Left ventricle myocardium inferior (tissue), 1 donor: ENCODE measurements at regions not wholly inside any gene's neighbourhood (a gene's known extent, or its start where the extent isn't known, plus 50 kb on each side); places are given as distances from the start of the nearest gene placed in this dataset.

Source experiments
- DNase-seq: peaks from one replicate; pipeline ENCODE4 v3.0.0-alpha.2; 2020
- H3K27ac ChIP-seq: fragments of 200-600 bp; replicated peaks from 2 replicates; pipeline ENCODE4 v1.8.0; 2021
- H3K27me3 ChIP-seq: fragments of 200-600 bp; 2 replicates; pipeline ENCODE4 v1.8.0; 2021; ENCODE audit warnings: low read depth
- H3K36me3 ChIP-seq: fragments of 200-600 bp; 2 replicates; pipeline ENCODE4 v1.8.0; 2021
- H3K4me1 ChIP-seq: fragments of 200-600 bp; 2 replicates; pipeline ENCODE4 v1.8.0; 2021
- H3K4me3 ChIP-seq: fragments of 200-600 bp; 2 replicates; pipeline ENCODE4 v1.8.0; 2021; ENCODE audit warnings: mild to moderate bottlenecking, moderate library complexity
- H3K9me3 ChIP-seq: fragments of 200-600 bp; replicated peaks from 2 replicates; pipeline ENCODE4 v1.8.0; 2021
- intact Hi-C: fragments of 100-400 bp; cut with micrococcal nuclease; formaldehyde crosslinking; loops from one replicate; pipeline ENCODE4 v1.11.0; 2022
- TF ChIP-seq, protein P1 (sequence below): fragments of 200-600 bp; IDR thresholded peaks from 2 replicates; pipeline ENCODE4 v1.8.0; 2021; ENCODE audit warnings: antibody characterized with exemption, mild to moderate bottlenecking, borderline replicate concordance
- donor health status: DM: no; HTN: yes; CAD: no; lungs with severe emphysema.

DNA sequence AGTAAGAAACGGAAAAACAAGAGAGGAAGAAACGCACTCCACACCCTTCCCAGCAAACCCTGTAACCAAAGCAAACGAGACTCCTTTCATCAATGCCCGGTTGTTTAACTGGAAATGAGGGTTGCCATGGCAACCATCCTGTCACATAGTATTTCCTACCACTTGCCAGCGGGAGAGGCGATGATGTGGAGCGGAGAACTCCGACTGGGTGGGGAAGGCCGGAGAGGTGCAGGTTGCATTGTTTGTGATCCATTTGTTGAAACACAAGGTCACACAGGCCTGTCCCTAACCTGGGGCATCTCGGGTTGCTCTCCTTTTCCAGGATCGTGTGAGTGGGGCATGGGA lies 609.9 kb downstream of the BUD13 start:
- H3K4me1 ChIP-seq: peaks cover 3% of the 10 kb centered on the region
- H3K27me3 ChIP-seq: peaks cover 48% of the 10 kb centered on the region
- TF ChIP-seq, protein P1, sequence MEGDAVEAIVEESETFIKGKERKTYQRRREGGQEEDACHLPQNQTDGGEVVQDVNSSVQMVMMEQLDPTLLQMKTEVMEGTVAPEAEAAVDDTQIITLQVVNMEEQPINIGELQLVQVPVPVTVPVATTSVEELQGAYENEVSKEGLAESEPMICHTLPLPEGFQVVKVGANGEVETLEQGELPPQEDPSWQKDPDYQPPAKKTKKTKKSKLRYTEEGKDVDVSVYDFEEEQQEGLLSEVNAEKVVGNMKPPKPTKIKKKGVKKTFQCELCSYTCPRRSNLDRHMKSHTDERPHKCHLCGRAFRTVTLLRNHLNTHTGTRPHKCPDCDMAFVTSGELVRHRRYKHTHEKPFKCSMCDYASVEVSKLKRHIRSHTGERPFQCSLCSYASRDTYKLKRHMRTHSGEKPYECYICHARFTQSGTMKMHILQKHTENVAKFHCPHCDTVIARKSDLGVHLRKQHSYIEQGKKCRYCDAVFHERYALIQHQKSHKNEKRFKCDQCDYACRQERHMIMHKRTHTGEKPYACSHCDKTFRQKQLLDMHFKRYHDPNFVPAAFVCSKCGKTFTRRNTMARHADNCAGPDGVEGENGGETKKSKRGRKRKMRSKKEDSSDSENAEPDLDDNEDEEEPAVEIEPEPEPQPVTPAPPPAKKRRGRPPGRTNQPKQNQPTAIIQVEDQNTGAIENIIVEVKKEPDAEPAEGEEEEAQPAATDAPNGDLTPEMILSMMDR: no peak
- H3K36me3 ChIP-seq: no peaks in the 10 kb centered on the region
- no peaks in the 10 kb centered on the region for H3K9me3 ChIP-seq
- H3K27ac ChIP-seq: no peak overlapping the region
- no peak for DNase-seq
- intact Hi-C loops: no loop called here
- no peak overlapping the region for H3K4me3 ChIP-seq

DNA sequence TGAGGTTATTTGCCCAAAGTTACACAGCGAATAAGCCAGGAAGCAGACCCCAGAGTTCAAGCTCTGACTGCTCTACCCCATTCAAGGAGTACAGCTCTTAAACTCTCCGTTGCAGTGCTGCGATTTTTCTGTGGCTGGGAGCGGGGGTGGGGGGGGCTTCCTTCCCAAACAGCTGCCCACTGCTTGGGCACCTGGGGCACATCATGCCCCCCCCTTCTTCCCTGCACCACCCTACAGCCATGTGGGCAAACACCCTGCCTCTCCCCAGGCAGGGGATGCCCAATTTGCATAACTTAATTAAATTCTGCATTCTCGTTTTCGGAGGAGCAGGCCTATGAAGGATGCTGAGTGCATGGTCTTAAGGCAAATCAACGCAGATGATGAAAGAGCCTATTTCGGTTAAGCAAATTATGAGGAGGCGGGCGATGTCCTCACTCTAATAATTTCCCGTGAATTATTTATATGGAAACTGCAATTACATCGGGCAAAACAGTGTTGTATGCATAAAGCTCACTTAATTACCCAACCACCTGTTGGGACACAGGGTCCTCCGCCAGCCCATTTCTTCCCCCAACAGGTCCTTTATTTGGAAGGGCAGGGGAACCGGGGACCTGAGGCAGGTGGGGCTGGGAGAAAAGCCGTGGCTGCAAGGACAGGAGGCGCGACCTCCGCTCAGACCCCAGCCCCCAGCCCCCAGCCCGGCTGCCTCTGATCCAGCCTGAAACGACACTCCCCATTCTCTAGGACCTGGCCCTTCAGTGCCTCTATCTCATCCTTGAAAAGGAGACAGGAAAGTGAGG lies 610.5 kb downstream of the BUD13 start:
- Histone ChIP-seq H3K9me3 (no peaks in the 10 kb centered on the region), H3K4me3 (no peak overlapping the region), H3K27ac (no peak overlapping the region), H3K27me3 (peaks cover 42% of the 10 kb centered on the region), H3K4me1 (peaks cover 3% of the 10 kb centered on the region), H3K36me3 (no peaks in the 10 kb centered on the region)
- intact Hi-C loops: no loop called here
- TF ChIP-seq, protein P1: no peak
- DNase-seq: no peak

DNA sequence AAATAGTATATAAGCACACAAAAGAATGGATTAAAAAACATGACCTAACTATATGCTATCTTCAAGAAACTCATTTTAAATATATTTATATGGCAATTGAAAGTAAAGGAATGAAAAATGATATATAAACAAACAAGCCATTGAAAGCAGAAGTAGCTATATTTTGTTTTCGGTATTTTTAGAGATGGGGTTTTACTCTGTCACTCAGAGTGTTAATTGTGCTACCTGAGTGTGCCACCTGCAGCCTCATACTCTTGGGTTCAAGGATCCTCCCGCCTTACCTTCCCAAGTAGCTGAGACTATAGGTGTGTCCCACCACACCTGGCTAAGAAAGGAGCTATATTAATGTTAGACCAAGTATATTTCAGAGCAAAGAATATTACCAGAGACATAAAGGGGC lies 624.1 kb downstream of the BUD13 start:
- Histone ChIP-seq H3K9me3 (peaks cover 24% of the 10 kb centered on the region), H3K27ac (no peak overlapping the region), H3K4me1 (no peaks in the 10 kb centered on the region), H3K27me3 (peaks cover 21% of the 10 kb centered on the region), H3K36me3 (no peaks in the 10 kb centered on the region), H3K4me3 (no peak overlapping the region)
- intact Hi-C loops: no loop called here
- TF ChIP-seq, protein P1: no peak
- no peak for DNase-seq

DNA sequence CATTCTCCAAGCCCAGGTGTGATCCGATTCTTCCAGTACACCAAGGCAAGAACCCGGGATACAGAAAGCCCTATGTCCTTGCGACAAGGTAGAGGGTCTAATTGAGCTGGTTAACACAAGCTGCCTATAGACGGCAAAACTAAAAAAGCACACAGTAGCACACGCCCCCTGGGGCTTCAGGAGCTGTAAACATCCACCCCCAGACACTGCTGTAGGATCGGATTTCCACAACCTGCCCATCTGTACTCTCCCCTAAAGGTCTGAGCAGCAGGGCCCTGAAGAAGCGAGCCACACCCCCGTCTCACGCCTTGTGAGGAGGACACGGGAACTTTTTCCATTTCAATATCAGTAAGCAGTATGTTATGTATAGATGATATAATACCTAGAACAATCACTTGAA lies 624.7 kb downstream of the BUD13 start:
- Histone ChIP-seq H3K27ac (no peak overlapping the region), H3K36me3 (no peaks in the 10 kb centered on the region), H3K4me3 (no peak overlapping the region), H3K4me1 (no peaks in the 10 kb centered on the region), H3K27me3 (peaks cover 21% of the 10 kb centered on the region), H3K9me3 (peaks cover 24% of the 10 kb centered on the region)
- intact Hi-C loops: no loop called here
- no peak for DNase-seq
- TF ChIP-seq, protein P1: no peak

DNA sequence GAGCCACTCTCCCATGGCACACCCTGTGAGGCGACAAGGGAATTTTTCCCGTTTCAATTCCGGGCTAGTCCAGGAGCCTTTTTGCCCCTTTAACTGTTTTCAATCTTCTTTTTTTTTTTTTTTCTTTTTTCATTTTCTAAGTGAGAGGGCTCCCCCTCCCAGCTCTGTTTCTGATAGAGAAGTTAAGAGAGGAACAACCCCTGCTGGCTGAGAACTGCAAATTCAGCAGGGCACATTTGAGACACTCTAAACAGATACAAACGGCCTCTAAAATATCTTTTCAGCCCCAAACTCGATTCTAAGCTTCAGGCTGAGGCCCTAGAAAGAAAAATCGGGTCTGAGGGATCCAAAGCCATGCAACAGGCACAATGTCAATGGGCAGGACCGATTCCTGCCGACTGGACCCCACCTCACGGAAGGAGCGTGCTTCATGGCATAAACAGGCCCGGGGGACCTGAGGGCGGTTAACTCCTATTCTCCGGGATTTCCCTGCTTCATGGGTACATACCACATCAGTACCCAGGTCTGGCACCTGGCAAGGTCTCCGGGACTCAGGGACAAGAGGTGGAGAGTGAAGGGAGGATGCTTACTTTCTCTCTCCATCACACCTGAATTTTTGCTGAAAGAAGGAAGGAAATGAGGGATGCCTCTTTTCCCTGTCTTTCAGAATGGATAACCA lies 627.5 kb downstream of the BUD13 start:
- no peaks in the 10 kb centered on the region for H3K4me1 ChIP-seq
- peaks cover 2% of the 10 kb centered on the region for H3K9me3 ChIP-seq
- DNase-seq: no peak
- H3K27me3 ChIP-seq: peaks cover 26% of the 10 kb centered on the region
- TF ChIP-seq, protein P1: no peak
- no peak overlapping the region for H3K4me3 ChIP-seq
- intact Hi-C loops: no loop called here
- H3K36me3 ChIP-seq: no peaks in the 10 kb centered on the region
- no peak overlapping the region for H3K27ac ChIP-seq
